ENCODE measurements at regions not wholly inside any gene's neighbourhood (a gene's known extent, or its start where the extent isn't known, plus 50 kb on each side); places are given as distances from the start of the nearest gene placed in this dataset.
"Not testable (repeated sequence)": the region's sequence is repeated elsewhere in the genome, so short reads cannot be mapped to it uniquely, and the experiment has no call there.

DNA sequence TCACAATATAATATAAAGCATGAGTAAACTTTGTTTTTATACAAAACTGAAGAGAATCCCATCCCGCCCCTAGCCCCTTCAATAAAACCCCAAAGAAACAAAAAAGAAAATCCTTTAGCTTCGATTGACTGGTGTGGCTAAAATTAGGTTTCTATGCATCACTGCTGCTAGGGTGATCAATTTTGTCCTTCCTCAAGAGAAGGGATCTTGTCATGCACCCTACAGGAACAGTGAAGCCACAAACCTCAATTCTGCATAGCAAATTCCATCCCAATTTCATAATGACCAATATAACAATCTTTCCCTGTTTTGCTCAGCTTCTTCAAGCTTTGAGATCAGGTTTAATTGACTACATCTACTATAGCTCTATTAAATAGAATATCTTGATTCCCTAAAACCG, 55.2 kb upstream of the TUBA3D start:
- TF ChIP-seq, protein P1, sequence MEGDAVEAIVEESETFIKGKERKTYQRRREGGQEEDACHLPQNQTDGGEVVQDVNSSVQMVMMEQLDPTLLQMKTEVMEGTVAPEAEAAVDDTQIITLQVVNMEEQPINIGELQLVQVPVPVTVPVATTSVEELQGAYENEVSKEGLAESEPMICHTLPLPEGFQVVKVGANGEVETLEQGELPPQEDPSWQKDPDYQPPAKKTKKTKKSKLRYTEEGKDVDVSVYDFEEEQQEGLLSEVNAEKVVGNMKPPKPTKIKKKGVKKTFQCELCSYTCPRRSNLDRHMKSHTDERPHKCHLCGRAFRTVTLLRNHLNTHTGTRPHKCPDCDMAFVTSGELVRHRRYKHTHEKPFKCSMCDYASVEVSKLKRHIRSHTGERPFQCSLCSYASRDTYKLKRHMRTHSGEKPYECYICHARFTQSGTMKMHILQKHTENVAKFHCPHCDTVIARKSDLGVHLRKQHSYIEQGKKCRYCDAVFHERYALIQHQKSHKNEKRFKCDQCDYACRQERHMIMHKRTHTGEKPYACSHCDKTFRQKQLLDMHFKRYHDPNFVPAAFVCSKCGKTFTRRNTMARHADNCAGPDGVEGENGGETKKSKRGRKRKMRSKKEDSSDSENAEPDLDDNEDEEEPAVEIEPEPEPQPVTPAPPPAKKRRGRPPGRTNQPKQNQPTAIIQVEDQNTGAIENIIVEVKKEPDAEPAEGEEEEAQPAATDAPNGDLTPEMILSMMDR (IDR thresholded peaks at IDR 0.05) = not testable (repeated sequence)
- TF ChIP-seq POLR2A, EP300, POLR2AphosphoS5 (IDR thresholded peaks at IDR 0.05): not testable (repeated sequence)
